Skeletal muscle satellite cell (primary cell): ENCODE measurements at regions not wholly inside any gene's neighbourhood (a gene's known extent, or its start where the extent isn't known, plus 50 kb on each side); places are given as distances from the start of the nearest gene placed in this dataset.
A peak's percentile ranks its signal among the peaks of the same experiment; 100 is the strongest.

Experiments used
- H3K27me3 ChIP-seq: 2 replicates; pipeline ENCODE4 v1.7.0; 2013; ENCODE audit warnings: low read length; ENCODE audit not compliant: control insufficient read depth, insufficient read depth
- H3K36me3 ChIP-seq: 2 replicates; pipeline ENCODE4 v1.7.0; 2013; ENCODE audit warnings: mild to moderate bottlenecking, control low read depth, low read length; ENCODE audit not compliant: insufficient read depth
- H3K4me1 ChIP-seq: 2 replicates; pipeline ENCODE4 v1.7.0; 2013; ENCODE audit warnings: low read length; ENCODE audit not compliant: control insufficient read depth, insufficient read depth
- H3K4me2 ChIP-seq: 2 replicates; pipeline ENCODE4 v1.7.0; 2013; ENCODE audit warnings: mild to moderate bottlenecking, low read length
- H3K4me3 ChIP-seq: 2 replicates; pipeline ENCODE4 v1.7.0; 2013; ENCODE audit warnings: low read length
- H3K9ac ChIP-seq: 2 replicates; pipeline ENCODE4 v1.7.0; 2013; ENCODE audit warnings: mild to moderate bottlenecking, low read depth, low read length, moderate library complexity
- H3K9me3 ChIP-seq: replicated peaks from 2 replicates; pipeline ENCODE4 v1.7.0; 2013; ENCODE audit warnings: mild to moderate bottlenecking, control low read depth, low read length

DNA sequence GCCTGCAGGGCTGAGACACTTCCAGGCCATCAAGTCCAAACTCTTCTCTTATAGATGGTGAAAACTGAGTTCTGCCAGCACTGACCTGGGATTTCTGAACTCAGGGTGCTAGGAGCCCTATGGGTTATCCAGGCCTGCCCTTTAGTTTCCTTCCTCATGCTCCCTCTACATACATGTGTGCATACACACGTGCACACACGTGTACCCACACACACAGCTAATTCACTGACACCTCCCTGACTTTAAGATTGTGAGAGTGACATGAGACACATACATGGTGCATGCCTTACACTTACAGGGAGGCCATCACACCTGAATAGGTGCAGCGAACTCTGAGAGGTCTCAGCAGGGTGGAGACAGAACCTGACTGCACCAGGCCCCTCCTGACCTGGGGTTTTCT, 267.4 kb downstream of the CYP26B1 start:
- H3K9me3 ChIP-seq: peaks cover 7% of the 10 kb centered on the region
- peak overlapping the region; percentile 25 for H3K4me2 ChIP-seq
- H3K4me1 ChIP-seq: peaks cover 50% of the 10 kb centered on the region
- H3K9ac ChIP-seq: no peak overlapping the region
- no peaks in the 10 kb centered on the region for H3K27me3 ChIP-seq
- H3K36me3 ChIP-seq: no peaks in the 10 kb centered on the region
- H3K4me3 ChIP-seq: no peak overlapping the region

DNA sequence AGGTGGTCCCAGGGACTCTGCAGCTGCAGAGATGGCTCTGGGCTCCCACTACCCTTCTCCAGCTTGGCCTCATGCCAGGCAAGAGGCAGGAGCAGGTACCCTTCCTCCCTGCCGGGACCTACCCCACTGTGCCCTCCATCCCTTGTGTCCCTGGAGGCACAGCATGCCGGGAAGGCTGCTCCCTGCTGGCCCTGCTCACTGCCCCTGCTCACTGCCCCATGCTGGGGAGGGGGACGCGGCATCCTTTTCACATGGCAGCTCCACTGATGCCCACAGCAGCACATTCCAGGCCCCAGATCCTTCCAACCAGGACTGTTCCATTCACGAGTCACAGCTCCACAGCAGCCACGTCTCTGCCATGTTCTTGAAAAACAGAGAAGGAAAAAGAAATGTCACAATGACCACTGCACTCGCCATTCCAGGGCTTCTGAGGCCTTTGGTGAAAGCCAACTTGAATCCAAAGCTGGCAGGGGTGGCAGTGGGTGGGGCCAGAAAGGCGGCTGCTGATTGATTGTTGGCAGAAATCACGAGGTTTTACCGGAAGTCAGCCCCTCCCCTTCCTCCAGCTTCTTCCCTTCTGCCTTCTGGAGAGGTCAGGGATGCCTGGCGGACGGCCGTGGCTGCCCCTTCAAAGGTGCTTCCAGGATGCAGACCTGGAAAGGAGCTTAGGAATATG, 268.0 kb downstream of the CYP26B1 start:
- peaks cover 50% of the 10 kb centered on the region for H3K4me1 ChIP-seq
- peaks cover 3% of the 10 kb centered on the region for H3K9me3 ChIP-seq
- no peaks in the 10 kb centered on the region for H3K36me3 ChIP-seq
- H3K27me3 ChIP-seq: no peaks in the 10 kb centered on the region
- H3K9ac ChIP-seq: no peak overlapping the region
- H3K4me2 ChIP-seq: no peak overlapping the region
- H3K4me3 ChIP-seq: no peak overlapping the region

DNA sequence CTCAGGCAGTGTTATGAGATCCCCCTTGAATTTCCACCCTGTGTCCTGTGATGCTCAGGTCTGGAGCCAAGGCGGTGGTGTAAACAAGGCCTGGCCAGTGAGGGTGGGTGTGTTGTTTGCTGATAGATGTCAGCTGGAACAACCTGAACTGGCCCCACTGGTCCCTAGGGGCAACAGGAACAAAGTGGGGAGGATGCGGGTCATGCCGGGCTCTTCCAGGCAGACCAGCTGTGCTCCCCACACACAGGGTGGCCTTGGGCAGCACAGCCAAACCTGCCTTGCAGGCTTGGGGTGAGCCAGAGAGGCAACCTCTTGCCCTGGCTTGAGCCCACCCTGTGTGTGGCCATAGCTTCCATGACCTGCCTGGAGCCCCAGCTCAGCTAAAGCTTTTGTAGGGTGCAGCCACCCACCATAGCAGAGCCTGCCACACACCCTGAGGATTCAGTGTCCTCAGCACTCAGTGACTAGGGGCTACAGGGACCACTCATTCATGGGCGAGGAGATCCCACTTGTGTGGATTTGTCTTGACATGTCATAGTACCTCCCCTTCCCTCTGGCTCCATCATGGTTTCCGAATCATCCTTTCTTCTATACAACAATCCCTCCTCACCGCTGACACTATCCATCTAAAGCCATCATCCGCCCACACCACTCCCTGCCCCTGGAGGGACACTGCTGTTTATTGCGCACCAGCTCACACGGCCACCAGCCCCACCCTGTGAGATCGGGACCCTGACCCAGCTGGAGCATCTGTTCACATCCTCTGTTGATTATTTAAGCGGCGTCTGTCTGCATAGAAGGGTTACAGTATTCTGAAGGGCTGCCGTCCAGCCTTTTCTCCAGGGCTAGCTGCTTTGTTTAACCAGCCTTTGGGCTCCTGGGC, 268.8 kb downstream of the CYP26B1 start:
- H3K27me3 ChIP-seq: no peaks in the 10 kb centered on the region
- no peak overlapping the region for H3K4me2 ChIP-seq
- H3K9ac ChIP-seq: no peak overlapping the region
- no peak overlapping the region for H3K4me3 ChIP-seq
- peaks cover 43% of the 10 kb centered on the region for H3K4me1 ChIP-seq
- H3K9me3 ChIP-seq: no peaks in the 10 kb centered on the region
- H3K36me3 ChIP-seq: no peaks in the 10 kb centered on the region

DNA sequence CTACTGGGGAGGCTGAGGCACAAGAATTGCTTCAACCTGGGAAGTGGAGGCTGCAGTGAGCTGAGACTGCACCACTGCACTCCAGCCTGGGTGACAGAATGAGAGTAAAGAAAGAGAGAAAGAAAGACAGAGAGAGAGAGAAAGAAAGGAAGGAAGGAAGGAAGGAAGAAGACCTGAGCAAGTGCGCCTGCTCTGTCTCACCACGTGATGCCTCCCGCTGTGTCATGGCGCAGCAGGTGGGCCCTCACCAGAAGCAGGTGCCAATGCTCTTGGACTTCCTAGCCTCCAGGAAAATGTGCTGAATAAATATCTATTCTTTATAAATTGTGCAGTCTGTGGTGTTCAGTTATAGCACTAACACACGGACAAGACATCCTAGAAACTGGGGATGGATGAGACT, 270.0 kb downstream of the CYP26B1 start:
- no peak overlapping the region for H3K4me2 ChIP-seq
- H3K27me3 ChIP-seq: no peaks in the 10 kb centered on the region
- no peak overlapping the region for H3K9ac ChIP-seq
- no peak overlapping the region for H3K4me3 ChIP-seq
- H3K36me3 ChIP-seq: no peaks in the 10 kb centered on the region
- H3K9me3 ChIP-seq: no peaks in the 10 kb centered on the region
- H3K4me1 ChIP-seq: peaks cover 31% of the 10 kb centered on the region

GRCh38 chr2:71876542-71877451, 270.9 kb downstream of the CYP26B1 start:
- H3K4me3 ChIP-seq: no peak overlapping the region
- peaks cover 23% of the 10 kb centered on the region for H3K4me1 ChIP-seq
- H3K36me3 ChIP-seq: no peaks in the 10 kb centered on the region
- H3K9ac ChIP-seq: no peak overlapping the region
- no peak overlapping the region for H3K4me2 ChIP-seq
- H3K27me3 ChIP-seq: no peaks in the 10 kb centered on the region
- H3K9me3 ChIP-seq: no peaks in the 10 kb centered on the region

DNA sequence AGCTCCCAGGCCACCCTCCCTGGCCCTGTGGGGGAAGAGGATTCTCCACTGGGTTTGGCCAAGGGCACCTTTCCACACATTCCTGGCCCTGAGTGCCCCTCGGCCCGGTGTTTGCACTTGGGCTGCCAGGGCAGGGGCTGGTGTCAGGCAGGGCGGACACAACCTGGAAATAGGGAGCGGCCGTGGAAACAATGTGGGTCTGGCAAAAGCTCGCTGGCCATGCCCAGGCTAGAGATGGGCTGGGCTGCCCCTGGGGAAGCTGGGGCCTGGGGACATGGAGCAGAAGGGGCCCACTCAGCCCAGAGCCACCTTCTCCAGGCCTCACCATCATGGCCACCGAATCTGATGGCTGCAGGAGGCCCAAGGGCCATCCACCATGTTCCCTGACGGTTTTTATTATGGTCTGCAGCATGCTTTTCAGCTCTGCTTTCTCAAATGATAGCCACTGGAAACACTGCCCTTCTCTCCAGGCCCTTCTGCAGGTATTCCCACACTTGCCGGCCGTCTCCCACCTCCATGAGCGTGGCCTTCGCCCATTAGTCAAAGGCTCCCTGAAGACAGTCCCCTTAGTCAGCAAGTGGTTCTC, 275.1 kb downstream of the CYP26B1 start:
- Histone ChIP-seq H3K9ac (no peak overlapping the region), H3K27me3 (peaks cover 14% of the 10 kb centered on the region), H3K9me3 (no peaks in the 10 kb centered on the region), H3K36me3 (no peaks in the 10 kb centered on the region), H3K4me2 (no peak overlapping the region), H3K4me1 (no peaks in the 10 kb centered on the region), H3K4me3 (no peak overlapping the region)

DNA sequence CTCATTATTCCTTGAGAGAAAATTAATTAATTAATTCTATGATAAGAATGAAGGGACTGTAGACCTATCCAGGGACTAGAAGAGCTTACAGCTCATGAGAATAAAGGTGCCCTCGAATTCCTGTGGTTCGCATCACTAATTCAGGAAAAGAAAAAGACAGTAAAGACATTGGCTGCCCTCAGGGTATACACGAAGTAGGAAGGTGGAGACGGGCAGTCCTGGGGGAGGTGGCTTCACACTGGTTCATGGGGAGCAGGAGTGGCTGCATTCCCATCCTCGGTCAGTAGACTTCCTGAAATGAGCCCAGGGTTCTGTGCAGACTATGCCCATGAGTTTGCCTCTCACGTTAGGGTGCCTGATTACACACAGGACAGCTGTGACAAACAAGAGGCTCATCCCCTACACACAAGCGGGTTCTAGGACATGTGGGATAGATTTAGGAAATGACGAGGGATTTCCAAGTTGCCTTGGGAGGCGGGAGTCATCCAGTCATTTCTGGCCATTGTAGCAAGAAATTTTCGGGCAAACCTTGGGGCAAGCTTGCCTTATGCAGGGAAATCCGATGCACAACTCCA, 282.2 kb downstream of the CYP26B1 start:
- Histone ChIP-seq H3K27me3 (peaks cover 47% of the 10 kb centered on the region), H3K4me3 (no peak overlapping the region), H3K9me3 (no peaks in the 10 kb centered on the region), H3K4me1 (no peaks in the 10 kb centered on the region), H3K9ac (no peak overlapping the region), H3K36me3 (no peaks in the 10 kb centered on the region), H3K4me2 (no peak overlapping the region)

GRCh38 chr2:71864085-71864484, 283.6 kb downstream of the CYP26B1 start:
- Histone ChIP-seq H3K4me1 (no peaks in the 10 kb centered on the region), H3K4me3 (no peak overlapping the region), H3K9ac (no peak overlapping the region), H3K27me3 (peaks cover 42% of the 10 kb centered on the region), H3K4me2 (no peak overlapping the region), H3K9me3 (no peaks in the 10 kb centered on the region), H3K36me3 (no peaks in the 10 kb centered on the region)

DNA sequence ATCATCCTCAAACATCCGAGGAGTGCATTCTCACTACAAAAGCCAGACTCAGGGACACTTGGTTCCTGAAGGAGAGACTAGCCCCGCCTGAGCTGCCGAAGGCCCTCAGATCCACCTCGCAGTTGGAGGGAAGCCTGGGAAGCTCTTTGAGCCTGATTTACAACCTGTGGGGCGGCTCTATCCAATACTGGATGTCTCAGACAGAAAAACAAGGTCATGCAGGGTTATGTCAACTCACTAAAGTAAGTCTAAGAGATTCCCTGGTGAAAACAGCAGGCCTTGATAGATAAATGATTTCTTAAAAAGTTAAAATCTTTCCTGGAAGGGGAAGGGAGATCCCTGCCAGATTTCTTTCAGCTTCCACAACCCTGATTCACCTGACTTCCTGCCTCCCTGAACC, 284.3 kb downstream of the CYP26B1 start:
- no peak overlapping the region for H3K4me2 ChIP-seq

GRCh38 chr2:71862921-71863320, 284.7 kb downstream of the CYP26B1 start:
- H3K4me1 ChIP-seq: no peaks in the 10 kb centered on the region
- H3K4me2 ChIP-seq: no peak overlapping the region
- H3K9me3 ChIP-seq: no peaks in the 10 kb centered on the region
- H3K27me3 ChIP-seq: peaks cover 39% of the 10 kb centered on the region
- H3K4me3 ChIP-seq: no peak overlapping the region
- no peaks in the 10 kb centered on the region for H3K36me3 ChIP-seq
- no peak overlapping the region for H3K9ac ChIP-seq

More for the DNA sequence above, 284.3 kb downstream of the CYP26B1 start:
- Histone ChIP-seq H3K36me3 (no peaks in the 10 kb centered on the region), H3K9me3 (no peaks in the 10 kb centered on the region), H3K27me3 (peaks cover 41% of the 10 kb centered on the region), H3K9ac (no peak overlapping the region), H3K4me1 (no peaks in the 10 kb centered on the region), H3K4me3 (no peak overlapping the region)
